GM18520 (cell line): ENCODE measurements at regions not wholly inside any gene's neighbourhood (a gene's known extent, or its start where the extent isn't known, plus 50 kb on each side); places are given as distances from the start of the nearest gene placed in this dataset.

Experiments
- ATAC-seq: cut with Tn5 transposase; IDR thresholded peaks from one replicate; pipeline ENCODE4 v1.9.1; 2021; ENCODE audit not compliant: unreplicated experiment

- no peak for ATAC-seq
Measured at GRCh38 chr2:181114021-181114420, 133.6 kb downstream of the UBE2E3 start.

- no peak for ATAC-seq
Measured at GRCh38 chr2:181116261-181116660, 135.9 kb downstream of the UBE2E3 start.

- ATAC-seq: no peak
Measured at GRCh38 chr2:181117206-181117925, 137.0 kb downstream of the UBE2E3 start.

- no peak for ATAC-seq
Measured at GRCh38 chr2:181120625-181121024, 140.2 kb downstream of the UBE2E3 start.

- ATAC-seq: no peak
Measured at GRCh38 chr2:181121996-181122395, 141.6 kb downstream of the UBE2E3 start.

DNA sequence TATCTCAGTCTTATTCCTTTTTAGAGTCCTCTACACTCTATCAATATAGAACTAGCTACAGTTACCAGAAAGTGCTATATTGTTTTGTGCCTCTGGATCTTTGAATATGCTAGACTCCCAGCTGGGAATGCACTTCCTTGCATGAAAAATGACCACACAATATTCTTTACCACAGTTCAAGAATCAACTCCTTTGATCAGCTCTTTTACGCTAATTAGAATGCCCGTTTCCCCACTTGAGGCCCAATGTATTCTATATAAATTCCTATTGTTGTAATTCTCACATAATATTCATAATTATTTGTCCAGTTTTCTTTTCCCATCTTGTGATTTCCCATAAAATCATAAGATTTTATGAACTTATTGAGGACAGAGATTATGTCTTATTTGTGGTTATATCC lies 142.2 kb downstream of the UBE2E3 start:
- no peak for ATAC-seq

GRCh38 chr2:181123798-181124231 lies 143.4 kb downstream of the UBE2E3 start:
- peak; percentile 95 for ATAC-seq

GRCh38 chr2:181124497-181124896 lies 144.1 kb downstream of the UBE2E3 start:
- no peak for ATAC-seq

DNA sequence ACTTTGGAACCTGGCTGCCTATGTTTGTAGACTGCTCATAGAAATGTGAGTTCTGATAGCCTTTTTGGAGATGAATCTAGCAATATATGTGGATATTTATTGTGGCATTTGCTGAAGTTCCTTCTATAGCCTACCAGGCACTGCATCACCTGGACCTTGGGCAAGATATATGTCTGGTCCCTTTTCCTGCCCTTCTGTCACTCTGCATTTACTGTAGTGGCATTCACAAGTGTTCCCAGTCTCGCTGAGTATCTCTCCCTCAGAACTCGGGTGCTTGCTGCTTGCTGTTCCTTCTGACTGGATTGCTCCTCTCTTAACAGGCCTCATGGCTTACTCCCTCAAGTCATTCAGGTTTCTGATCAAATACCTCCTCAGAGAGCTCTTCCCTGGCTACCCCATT lies 145.0 kb downstream of the UBE2E3 start:
- ATAC-seq: no peak

GRCh38 chr2:181126311-181126868 lies 146.0 kb downstream of the UBE2E3 start:
- no peak for ATAC-seq

GRCh38 chr2:181128199-181128598 lies 147.8 kb downstream of the UBE2E3 start:
- peak; percentile 47 for ATAC-seq

DNA sequence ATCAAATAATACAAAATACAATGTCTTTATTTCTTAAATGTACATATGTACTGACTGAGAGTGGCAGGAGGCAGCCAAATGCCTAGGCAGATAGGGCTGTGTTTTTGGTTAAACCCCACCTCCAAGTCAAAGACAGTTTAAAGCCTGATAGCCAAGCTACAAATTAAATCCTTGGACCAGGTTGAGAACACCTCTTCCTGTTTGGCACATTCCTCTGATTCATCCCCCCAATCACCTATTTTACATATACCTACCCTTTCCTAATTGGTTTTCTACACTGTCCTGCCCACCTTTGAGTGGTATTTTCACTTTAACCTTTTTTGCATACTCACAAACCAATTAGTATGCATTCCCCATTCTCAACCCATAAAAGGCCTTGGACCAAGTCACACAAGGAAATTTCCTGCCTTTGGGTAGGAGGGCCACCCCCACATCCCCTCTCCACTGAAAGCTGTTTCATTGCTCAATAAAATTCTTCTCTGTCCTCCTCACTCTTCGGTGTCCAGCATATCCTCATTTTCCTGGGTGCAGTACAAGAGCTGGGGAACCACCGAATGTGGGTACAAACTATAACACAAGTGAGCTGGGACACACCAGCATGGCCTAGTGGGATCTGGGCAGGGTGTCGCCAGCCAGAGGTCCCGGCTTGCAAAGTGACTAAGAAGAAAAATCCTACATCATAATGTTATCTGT lies 149.1 kb downstream of the UBE2E3 start:
- ATAC-seq: no peak

DNA sequence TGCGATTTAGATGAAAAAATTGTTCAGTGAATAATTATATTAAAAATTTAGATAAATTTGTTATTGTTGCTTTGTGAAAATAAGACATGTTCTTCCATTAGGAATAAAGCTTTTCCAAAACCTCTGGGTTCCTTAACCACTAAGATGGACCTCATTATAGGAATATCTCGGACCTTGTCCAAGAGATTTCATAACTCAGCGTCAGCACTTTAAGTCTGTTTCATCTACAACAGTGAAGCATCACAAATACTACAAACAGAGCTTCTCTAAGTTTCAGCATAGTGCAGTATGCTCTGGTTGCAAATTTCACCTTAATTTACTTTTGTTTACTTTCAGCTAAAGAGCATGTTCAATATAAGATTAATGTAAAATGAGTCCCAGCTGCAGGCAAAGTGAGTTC lies 150.3 kb downstream of the UBE2E3 start:
- ATAC-seq: no peak

GRCh38 chr2:181131584-181131983 lies 151.2 kb downstream of the UBE2E3 start:
- no peak for ATAC-seq

DNA sequence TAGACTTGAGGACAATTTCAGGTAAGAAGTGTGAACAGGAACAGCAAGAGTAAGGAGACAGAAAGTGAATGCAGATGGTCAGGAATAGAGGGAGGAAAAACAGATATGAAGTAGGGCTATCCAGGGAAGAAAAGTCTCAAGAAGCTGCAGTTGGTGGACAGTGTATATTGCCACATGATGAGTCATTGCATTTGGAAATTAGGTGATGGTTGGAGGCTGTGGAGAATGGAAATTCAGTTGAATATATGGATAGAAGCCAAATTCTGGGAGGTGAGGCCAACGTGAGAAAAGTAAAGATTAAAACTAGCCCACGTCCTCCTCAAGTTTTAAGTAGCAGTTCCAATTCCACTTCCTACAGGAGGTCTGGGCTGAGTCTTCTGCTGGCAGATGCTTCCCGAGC lies 158.4 kb downstream of the UBE2E3 start:
- no peak for ATAC-seq

DNA sequence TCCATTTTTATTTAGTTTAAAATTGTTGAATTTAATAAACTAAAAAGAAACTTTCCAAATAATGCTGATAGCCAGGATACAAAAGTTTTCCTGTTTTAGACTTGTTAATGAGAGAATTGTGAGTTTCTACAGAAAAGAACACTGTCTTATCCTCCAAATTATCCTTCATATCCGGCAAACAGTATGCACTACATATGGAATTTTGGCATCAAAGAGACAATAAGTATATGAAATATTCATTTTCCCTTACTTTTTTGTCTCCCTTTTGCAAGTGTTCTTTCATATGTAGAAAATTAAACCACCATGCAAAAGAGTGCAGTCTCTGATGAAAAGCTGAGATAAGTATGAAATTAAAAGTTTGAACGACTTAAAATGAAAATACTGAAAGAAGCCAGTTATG lies 159.4 kb downstream of the UBE2E3 start:
- ATAC-seq: no peak

- no peak for ATAC-seq
Measured at GRCh38 chr2:181140414-181140813, 160.0 kb downstream of the UBE2E3 start.

- ATAC-seq: no peak
Measured at GRCh38 chr2:181140928-181141327, 160.5 kb downstream of the UBE2E3 start.

- ATAC-seq: no peak
Measured at GRCh38 chr2:181141676-181142075, 161.3 kb downstream of the UBE2E3 start.

DNA sequence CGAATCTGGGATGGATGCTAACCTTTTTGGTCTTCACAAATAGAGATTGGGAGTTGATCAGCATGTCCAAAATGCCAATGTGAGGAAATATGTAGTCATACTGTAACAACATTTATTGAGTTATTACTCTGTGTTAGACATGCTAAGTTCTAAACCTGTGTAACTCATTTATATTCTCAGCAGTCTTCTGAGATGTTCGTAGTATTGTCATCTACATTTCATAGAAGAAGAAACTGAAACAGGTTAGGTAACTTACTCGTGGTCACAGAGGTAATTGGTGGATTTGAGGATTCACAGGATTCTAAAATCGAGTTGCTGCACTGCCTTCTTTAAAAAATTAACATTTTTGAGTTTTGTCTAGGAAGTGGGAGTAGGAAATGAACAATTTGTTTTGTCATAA lies 162.1 kb downstream of the UBE2E3 start:
- peak; percentile 63 for ATAC-seq

- ATAC-seq: no peak
Measured at GRCh38 chr2:181143790-181144300, 163.4 kb downstream of the UBE2E3 start.

GRCh38 chr2:181145645-181146044 lies 165.2 kb downstream of the UBE2E3 start:
- ATAC-seq: no peak
